ENCODE measurements at regions not wholly inside any gene's neighbourhood (a gene's known extent, or its start where the extent isn't known, plus 50 kb on each side); places are given as distances from the start of the nearest gene placed in this dataset.

GRCh38 chr13:22549126-22549525 is 631.7 kb upstream of the SGCG start:
- TF ChIP-seq TAF1 (IDR thresholded peaks at IDR 0.05; ENCODE audit: borderline replicate concordance, insufficient read depth, low read length) (no peak), POLR2AphosphoS5 (IDR thresholded peaks at IDR 0.05; ENCODE audit: low read depth, low read length) (no peak), REST (IDR thresholded peaks at IDR 0.05; ENCODE audit: insufficient read depth in 1 of 2, low read depth in 2 of 2, low read length in 2 of 2) (no peak), SIN3A (IDR thresholded peaks at IDR 0.05; ENCODE audit: borderline replicate concordance, insufficient read depth, low read length) (no peak), FOXP2 (optimal IDR thresholded peaks at IDR 0.05; ENCODE audit: borderline replicate concordance, extremely low read depth, extremely low read length, insufficient read depth) (no peak)

- no peak for TF ChIP-seq TAF1 (IDR thresholded peaks at IDR 0.05; ENCODE audit: borderline replicate concordance, insufficient read depth, low read length)
Measured at GRCh38 chr13:22561581-22561980, 619.2 kb upstream of the SGCG start.

- TF ChIP-seq FOXP2 (optimal IDR thresholded peaks at IDR 0.05; ENCODE audit: borderline replicate concordance, extremely low read depth, extremely low read length, insufficient read depth) (no peak), SIN3A (IDR thresholded peaks at IDR 0.05; ENCODE audit: borderline replicate concordance, insufficient read depth, low read length) (no peak), REST (IDR thresholded peaks at IDR 0.05; ENCODE audit: insufficient read depth in 1 of 2, low read depth in 2 of 2, low read length in 2 of 2) (no peak), POLR2AphosphoS5 (IDR thresholded peaks at IDR 0.05; ENCODE audit: low read depth, low read length) (no peak), TAF1 (IDR thresholded peaks at IDR 0.05; ENCODE audit: borderline replicate concordance, insufficient read depth, low read length) (no peak)
Measured at GRCh38 chr13:22562116-22562515, 618.7 kb upstream of the SGCG start.

DNA sequence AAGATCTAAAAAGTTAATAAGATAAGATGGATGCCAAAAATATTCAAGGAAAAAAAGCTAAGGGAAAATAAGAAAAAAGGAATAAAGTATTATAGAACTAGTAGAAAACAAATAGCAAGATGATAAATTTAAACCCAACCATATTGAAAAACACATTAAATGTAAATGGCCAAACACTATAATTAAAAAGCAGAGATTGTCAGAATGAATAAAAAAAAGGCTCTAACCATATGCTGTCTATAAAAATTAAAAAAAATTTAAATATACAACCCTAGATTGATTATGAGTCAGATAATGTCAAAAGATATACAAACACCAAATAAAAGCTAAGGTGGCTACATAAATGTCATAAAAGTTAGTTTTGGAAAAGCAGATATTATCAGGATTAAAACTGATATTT is 617.5 kb upstream of the SGCG start:
- TF ChIP-seq FOXP2 (optimal IDR thresholded peaks at IDR 0.05; ENCODE audit: borderline replicate concordance, extremely low read depth, extremely low read length, insufficient read depth) (no peak), REST (IDR thresholded peaks at IDR 0.05; ENCODE audit: insufficient read depth in 1 of 2, low read depth in 2 of 2, low read length in 2 of 2) (no peak), SIN3A (IDR thresholded peaks at IDR 0.05; ENCODE audit: borderline replicate concordance, insufficient read depth, low read length) (no peak), POLR2AphosphoS5 (IDR thresholded peaks at IDR 0.05; ENCODE audit: low read depth, low read length) (no peak), TAF1 (IDR thresholded peaks at IDR 0.05; ENCODE audit: borderline replicate concordance, insufficient read depth, low read length) (no peak)

- TF ChIP-seq POLR2AphosphoS5 (IDR thresholded peaks at IDR 0.05; ENCODE audit: low read depth, low read length) = no peak
- no peak for TF ChIP-seq FOXP2 (optimal IDR thresholded peaks at IDR 0.05; ENCODE audit: borderline replicate concordance, extremely low read depth, extremely low read length, insufficient read depth)
- TF ChIP-seq REST (IDR thresholded peaks at IDR 0.05; ENCODE audit: insufficient read depth in 1 of 2, low read depth in 2 of 2, low read length in 2 of 2) = no peak
- no peak for TF ChIP-seq SIN3A (IDR thresholded peaks at IDR 0.05; ENCODE audit: borderline replicate concordance, insufficient read depth, low read length)
- TF ChIP-seq TAF1 (IDR thresholded peaks at IDR 0.05; ENCODE audit: borderline replicate concordance, insufficient read depth, low read length) = no peak
Measured at GRCh38 chr13:22569811-22570210, 611.0 kb upstream of the SGCG start.
